ENCODE measurements at regions not wholly inside any gene's neighbourhood (a gene's known extent, or its start where the extent isn't known, plus 50 kb on each side); places are given as distances from the start of the nearest gene placed in this dataset.

DNA sequence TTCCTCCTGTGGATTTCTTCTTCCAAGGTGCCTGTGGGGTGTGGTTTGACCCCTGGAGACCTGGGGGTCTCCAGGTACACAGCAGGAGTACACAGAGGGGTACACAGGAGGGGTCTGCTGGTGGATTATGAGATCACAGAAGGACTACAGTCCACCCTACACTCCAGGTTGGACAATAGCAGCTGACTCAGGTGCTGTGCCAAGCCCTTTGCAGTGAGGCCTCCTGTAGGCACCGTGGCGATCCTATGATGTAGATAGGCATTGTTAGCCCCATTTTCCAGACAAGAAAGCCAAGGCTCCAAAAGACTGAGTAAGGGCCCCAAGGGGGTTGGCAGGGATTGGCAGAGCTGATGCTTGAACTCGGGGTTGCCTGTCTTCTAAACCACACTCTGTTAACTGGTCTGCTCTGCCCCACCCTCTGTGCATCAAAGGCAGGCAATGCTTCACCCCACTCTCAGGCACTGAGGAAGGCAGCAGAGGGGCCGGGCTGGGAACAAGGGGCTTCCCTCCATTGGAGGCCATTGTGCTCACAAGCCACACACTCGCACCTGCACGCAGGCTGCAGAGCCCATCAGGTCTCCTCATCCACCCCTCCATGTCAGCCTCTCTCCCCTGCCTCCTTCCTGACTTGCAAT, 77.5 kb upstream of the SIRPA start:
- no peaks in the 10 kb centered on the region for H3K9me1 ChIP-seq (replicated peaks; ENCODE audit: control insufficient read depth, extremely low read depth, insufficient read depth, low read length)
- CTCF ChIA-PET: interaction anchor here (0.5 kb wide), 1 partner anchor 20 kb away, joined by 3 read pairs; no protein-coding TSS in a partner anchor
- H3K4me1 ChIP-seq (ENCODE audit: control insufficient read depth, extremely low read depth, insufficient read depth, low read length): peaks cover 35% of the 10 kb centered on the region
- H2AFZ ChIP-seq (ENCODE audit: low read depth, low read length): no peak overlapping the region
- no peaks in the 10 kb centered on the region for H3K9me3 ChIP-seq (replicated peaks; ENCODE audit: control insufficient read depth, insufficient read depth, low read length)
- no peak overlapping the region for H3K27ac ChIP-seq (ENCODE audit: insufficient read depth, low read depth, low read length)
- intact Hi-C loops (cut with micrococcal nuclease) (no loop called here), dilution Hi-C loops (cut with MboI; ENCODE audit: extremely low pct_ligation_motif_present, low sequenced_read_pairs) (no loop called here)
- H3K36me3 ChIP-seq (ENCODE audit: control insufficient read depth in 2 of 2, extremely low read depth in 1 of 2, insufficient read depth in 2 of 2, low read length in 2 of 2): no peaks in the 10 kb centered on the region
- no TSS peak for BruUV-seq (replicated peaks)
- no peak overlapping the region for H3K4me2 ChIP-seq (ENCODE audit: insufficient read depth, low read length)
- FAIRE-seq (no peak), DNase-seq (ENCODE audit: low read depth, low spot score) (no peak)
- no peaks in the 10 kb centered on the region for H3K79me2 ChIP-seq (ENCODE audit: control insufficient read depth, insufficient read depth, low read length)
- no peaks in the 10 kb centered on the region for H4K20me1 ChIP-seq (replicated peaks; ENCODE audit: control insufficient read depth, extremely low read depth, insufficient read depth, low read length)
- peaks cover 0 to 2% of the 10 kb centered on the region in 2 experiments for H3K27me3 ChIP-seq (ENCODE audit: control insufficient read depth in 2 of 2, insufficient read depth in 2 of 2, low read length in 2 of 2)
- no peak overlapping the region for H3K4me3 ChIP-seq (replicated peaks in 1 of 3; ENCODE audit: insufficient read depth in 1 of 3, low read depth in 1 of 3, low read length in 3 of 3)
- POLR2A ChIA-PET: no interaction called here
- TF ChIP-seq EZH2 (IDR thresholded peaks at IDR 0.05; ENCODE audit: borderline replicate concordance, low read depth, low read length, severe bottlenecking) (no peak), FOS (IDR thresholded peaks at IDR 0.05; ENCODE audit: borderline replicate concordance, insufficient read depth, low read length) (no peak)
- TF ChIP-seq, protein P1, sequence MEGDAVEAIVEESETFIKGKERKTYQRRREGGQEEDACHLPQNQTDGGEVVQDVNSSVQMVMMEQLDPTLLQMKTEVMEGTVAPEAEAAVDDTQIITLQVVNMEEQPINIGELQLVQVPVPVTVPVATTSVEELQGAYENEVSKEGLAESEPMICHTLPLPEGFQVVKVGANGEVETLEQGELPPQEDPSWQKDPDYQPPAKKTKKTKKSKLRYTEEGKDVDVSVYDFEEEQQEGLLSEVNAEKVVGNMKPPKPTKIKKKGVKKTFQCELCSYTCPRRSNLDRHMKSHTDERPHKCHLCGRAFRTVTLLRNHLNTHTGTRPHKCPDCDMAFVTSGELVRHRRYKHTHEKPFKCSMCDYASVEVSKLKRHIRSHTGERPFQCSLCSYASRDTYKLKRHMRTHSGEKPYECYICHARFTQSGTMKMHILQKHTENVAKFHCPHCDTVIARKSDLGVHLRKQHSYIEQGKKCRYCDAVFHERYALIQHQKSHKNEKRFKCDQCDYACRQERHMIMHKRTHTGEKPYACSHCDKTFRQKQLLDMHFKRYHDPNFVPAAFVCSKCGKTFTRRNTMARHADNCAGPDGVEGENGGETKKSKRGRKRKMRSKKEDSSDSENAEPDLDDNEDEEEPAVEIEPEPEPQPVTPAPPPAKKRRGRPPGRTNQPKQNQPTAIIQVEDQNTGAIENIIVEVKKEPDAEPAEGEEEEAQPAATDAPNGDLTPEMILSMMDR (IDR thresholded peaks at IDR 0.05; ENCODE audit: extremely low read depth in 1 of 2, insufficient read depth in 1 of 2, low read depth in 1 of 2, low read length in 2 of 2): no peak
- no peak overlapping the region for H3K9ac ChIP-seq (replicated peaks; ENCODE audit: extremely low read depth, insufficient read depth, low read length)

All from endothelial cell of umbilical vein (primary cell).